GM21723 (cell line): ENCODE measurements at regions not wholly inside any gene's neighbourhood (a gene's known extent, or its start where the extent isn't known, plus 50 kb on each side); places are given as distances from the start of the nearest gene placed in this dataset.

Source experiments
- ATAC-seq: cut with Tn5 transposase; IDR thresholded peaks from one replicate; pipeline ENCODE4 v1.9.1; 2021; ENCODE audit warnings: mild to moderate bottlenecking, moderate library complexity; ENCODE audit not compliant: unreplicated experiment

GRCh38 chr2:217489145-217489960, 513.4 kb downstream of the TNS1 start:
- no peak for ATAC-seq

GRCh38 chr2:217484046-217484445, 518.7 kb downstream of the TNS1 start:
- no peak for ATAC-seq

- ATAC-seq = no peak
Measured at GRCh38 chr2:217482056-217482710, 520.6 kb downstream of the TNS1 start.

GRCh38 chr2:217481577-217481976, 521.2 kb downstream of the TNS1 start:
- no peak for ATAC-seq

GRCh38 chr2:217479566-217479965, 523.2 kb downstream of the TNS1 start:
- ATAC-seq = no peak

- ATAC-seq = no peak
Measured at GRCh38 chr2:217478831-217479455, 523.9 kb downstream of the TNS1 start.

GRCh38 chr2:217477583-217477982, 525.2 kb downstream of the TNS1 start:
- no peak for ATAC-seq

GRCh38 chr2:217475791-217476190, 527.0 kb downstream of the TNS1 start:
- no peak for ATAC-seq

GRCh38 chr2:217475101-217475500, 527.7 kb downstream of the TNS1 start:
- no peak for ATAC-seq

- ATAC-seq = no peak
Measured at GRCh38 chr2:217471319-217471718, 531.5 kb downstream of the TNS1 start.

GRCh38 chr2:217469203-217469810, 533.5 kb downstream of the TNS1 start:
- ATAC-seq = no peak

GRCh38 chr2:217468042-217468830, 534.6 kb downstream of the TNS1 start:
- ATAC-seq = no peak

GRCh38 chr2:217467331-217467730, 535.5 kb downstream of the TNS1 start:
- no peak for ATAC-seq

- no peak for ATAC-seq
Measured at GRCh38 chr2:217466805-217467204, 536.0 kb downstream of the TNS1 start.

GRCh38 chr2:217466104-217466503, 536.7 kb downstream of the TNS1 start:
- no peak for ATAC-seq

GRCh38 chr2:217465100-217465499, 537.7 kb downstream of the TNS1 start:
- no peak for ATAC-seq

- no peak for ATAC-seq
Measured at GRCh38 chr2:217463402-217464075, 539.3 kb downstream of the TNS1 start.

- ATAC-seq = no peak
Measured at GRCh38 chr2:217462121-217462520, 540.7 kb downstream of the TNS1 start.

GRCh38 chr2:217461674-217462073, 541.1 kb downstream of the TNS1 start:
- ATAC-seq = no peak
